Mucosa of descending colon (tissue), 3 donors: ENCODE measurements at regions not wholly inside any gene's neighbourhood (a gene's known extent, or its start where the extent isn't known, plus 50 kb on each side); places are given as distances from the start of the nearest gene placed in this dataset.
"Not testable (repeated sequence)": the region's sequence is repeated elsewhere in the genome, so short reads cannot be mapped to it uniquely, and the experiment has no call there.

Experiments
- ATAC-seq: fragments of 200-7000 bp; cut with Tn5 transposase; one replicate; pipeline ENCODE4 v1.9.1; 2020; ENCODE audit warnings: mild to moderate bottlenecking, moderate library complexity
- DNase-seq, 3 donors: peaks; one replicate each; pipeline ENCODE4 v3.0.0-alpha.2; 2020
- H3K36me3 ChIP-seq: fragments of 200-600 bp; one replicate; pipeline ENCODE4 v1.8.0; 2021; ENCODE audit warnings: low read depth, mild to moderate bottlenecking
- H3K4me1 ChIP-seq: fragments of 200-600 bp; one replicate; pipeline ENCODE4 v1.8.0; 2021; ENCODE audit warnings: low read depth, mild to moderate bottlenecking
- H3K4me3 ChIP-seq: fragments of 200-600 bp; one replicate; pipeline ENCODE4 v1.8.0; 2021; ENCODE audit warnings: mild to moderate bottlenecking
- H3K9me3 ChIP-seq: fragments of 200-600 bp; one replicate; pipeline ENCODE4 v1.8.0; 2021; ENCODE audit warnings: mild to moderate bottlenecking
- intact Hi-C, 2 donors: fragments of 100-400 bp; cut with DNase I in 1 of 2; cut with micrococcal nuclease in 1 of 2; formaldehyde crosslinking; loops; one replicate each; pipeline versions ENCODE4 v1.11.0 to v1.11.1; 2022; cut with DNase I, micrococcal nuclease
- TF ChIP-seq, protein P1 (sequence below): fragments of 200-600 bp; IDR thresholded peaks from one replicate; pipeline ENCODE4 v1.8.0; 2022; ENCODE audit warnings: antibody characterized with exemption, mild to moderate bottlenecking
- donor health status: DM: no; HTN: no; CAD: no; lungs with moderate emphysema.
- donor health status: DM: no; HTN: no; CAD: no.
- donor health status: DM: no; HTN: yes; CAD: no.

DNA sequence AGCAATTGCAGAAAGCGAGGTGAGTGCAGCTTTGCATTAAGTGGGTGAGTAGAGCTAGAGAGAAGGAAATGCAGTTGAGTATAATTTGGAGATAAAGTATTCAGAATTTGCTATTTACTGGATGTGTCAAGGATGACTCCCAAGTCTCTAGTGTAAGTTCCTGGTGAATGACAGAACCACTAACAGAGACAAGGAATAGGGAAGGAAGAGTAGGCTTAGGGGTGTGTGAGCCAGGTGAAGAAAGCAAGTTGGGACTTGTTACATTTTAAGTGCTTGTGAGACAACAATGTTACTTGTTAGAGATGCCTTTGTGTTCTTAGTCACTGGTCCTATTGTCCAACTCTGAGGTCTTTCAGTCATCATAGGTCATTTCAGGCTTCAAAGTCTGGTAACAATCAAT is 70.8 kb downstream of the TBC1D26 start:
- H3K4me3 ChIP-seq, DNase-seq, intact Hi-C loops, ATAC-seq, H3K9me3 ChIP-seq, H3K36me3 ChIP-seq, H3K4me1 ChIP-seq: not testable (repeated sequence)

GRCh38 chr17:15806825-15807224 is 74.7 kb downstream of the TBC1D26 start:
- H3K4me3 ChIP-seq, H3K36me3 ChIP-seq, ATAC-seq, intact Hi-C loops, DNase-seq, H3K4me1 ChIP-seq, H3K9me3 ChIP-seq: not testable (repeated sequence)

DNA sequence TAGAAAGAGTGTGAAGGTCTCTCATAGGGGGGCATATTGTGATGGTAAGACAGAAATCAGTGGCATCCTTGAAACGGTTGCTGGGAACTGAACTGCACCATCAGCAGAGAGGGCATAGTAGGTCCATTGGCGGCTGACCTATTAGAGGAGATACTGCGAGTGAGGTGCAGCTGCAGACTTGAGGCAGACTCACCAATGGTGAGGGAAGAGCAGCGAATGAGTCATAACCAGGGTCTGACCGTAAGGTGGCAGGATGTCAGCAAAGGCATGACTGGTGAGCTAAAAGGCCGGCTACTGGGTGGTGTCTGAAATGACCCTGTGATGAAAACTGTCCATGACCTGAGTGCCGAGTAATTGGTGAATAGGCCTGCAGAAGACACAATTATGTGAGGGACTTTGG is 81.3 kb downstream of the TBC1D26 start:
- H3K9me3 ChIP-seq, H3K4me1 ChIP-seq, intact Hi-C loops, H3K36me3 ChIP-seq, ATAC-seq, DNase-seq, H3K4me3 ChIP-seq: not testable (repeated sequence)

- DNase-seq, ATAC-seq, H3K4me1 ChIP-seq, H3K36me3 ChIP-seq, intact Hi-C loops, H3K9me3 ChIP-seq, H3K4me3 ChIP-seq: not testable (repeated sequence)
Measured at GRCh38 chr17:15814003-15814402, 81.9 kb downstream of the TBC1D26 start.

DNA sequence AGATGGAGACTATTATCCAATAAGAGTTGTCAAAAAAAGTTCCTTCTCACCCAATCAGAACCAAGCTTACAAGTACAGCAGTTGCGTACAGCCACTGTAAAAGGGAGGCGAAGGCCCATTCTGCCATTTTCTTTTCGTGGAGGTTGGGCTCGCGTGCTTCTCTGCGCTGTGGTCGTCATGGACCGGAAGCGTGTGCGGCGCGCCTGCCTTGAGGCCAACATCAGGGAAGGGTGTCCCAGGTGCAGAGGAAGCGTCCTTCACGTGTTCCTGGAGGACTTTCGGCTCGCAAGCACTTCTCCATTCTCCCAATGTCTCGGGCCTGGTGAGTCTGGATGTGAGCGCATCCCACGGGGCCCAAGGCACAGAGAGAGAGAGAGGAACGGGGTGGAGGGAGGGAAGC is 85.8 kb downstream of the TBC1D26 start:
- H3K4me1 ChIP-seq, intact Hi-C loops, H3K36me3 ChIP-seq, ATAC-seq, H3K4me3 ChIP-seq, DNase-seq, H3K9me3 ChIP-seq: not testable (repeated sequence)

DNA sequence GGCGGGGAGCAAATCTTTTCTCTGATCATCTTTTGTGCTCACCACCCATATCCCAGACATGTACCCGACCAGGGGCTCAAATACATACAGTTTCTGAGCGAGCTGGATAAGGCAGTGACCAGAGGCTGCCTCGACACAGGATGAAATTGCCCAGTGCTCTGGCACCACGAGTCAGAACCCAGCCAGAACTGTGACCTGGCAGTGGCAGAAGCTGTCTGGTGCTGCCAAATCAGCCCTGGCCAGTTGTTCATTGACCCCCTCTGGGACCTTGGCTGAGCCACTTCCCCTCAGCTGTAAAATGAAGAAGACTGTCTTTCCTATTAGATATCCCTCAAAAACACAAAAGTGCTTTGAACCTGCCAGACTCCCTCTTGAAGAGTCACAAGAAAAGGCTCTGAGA is 90.2 kb downstream of the TBC1D26 start:
- not testable (repeated sequence) for H3K4me1 ChIP-seq, H3K4me3 ChIP-seq, H3K9me3 ChIP-seq, DNase-seq, H3K36me3 ChIP-seq, ATAC-seq
- intact Hi-C loops = loop anchor here in 1 of 2 donors (10.0 kb wide), 1 partner anchor 173 kb away; the partner anchor contains the start of genes TTC19 and ZSWIM7

- H3K36me3 ChIP-seq, H3K4me1 ChIP-seq, H3K9me3 ChIP-seq, H3K4me3 ChIP-seq: not testable (repeated sequence)
- DNase-seq = peak; percentile 81 to 93 (median 89)
- peak; percentile 100 for ATAC-seq
- TF ChIP-seq, protein P1, sequence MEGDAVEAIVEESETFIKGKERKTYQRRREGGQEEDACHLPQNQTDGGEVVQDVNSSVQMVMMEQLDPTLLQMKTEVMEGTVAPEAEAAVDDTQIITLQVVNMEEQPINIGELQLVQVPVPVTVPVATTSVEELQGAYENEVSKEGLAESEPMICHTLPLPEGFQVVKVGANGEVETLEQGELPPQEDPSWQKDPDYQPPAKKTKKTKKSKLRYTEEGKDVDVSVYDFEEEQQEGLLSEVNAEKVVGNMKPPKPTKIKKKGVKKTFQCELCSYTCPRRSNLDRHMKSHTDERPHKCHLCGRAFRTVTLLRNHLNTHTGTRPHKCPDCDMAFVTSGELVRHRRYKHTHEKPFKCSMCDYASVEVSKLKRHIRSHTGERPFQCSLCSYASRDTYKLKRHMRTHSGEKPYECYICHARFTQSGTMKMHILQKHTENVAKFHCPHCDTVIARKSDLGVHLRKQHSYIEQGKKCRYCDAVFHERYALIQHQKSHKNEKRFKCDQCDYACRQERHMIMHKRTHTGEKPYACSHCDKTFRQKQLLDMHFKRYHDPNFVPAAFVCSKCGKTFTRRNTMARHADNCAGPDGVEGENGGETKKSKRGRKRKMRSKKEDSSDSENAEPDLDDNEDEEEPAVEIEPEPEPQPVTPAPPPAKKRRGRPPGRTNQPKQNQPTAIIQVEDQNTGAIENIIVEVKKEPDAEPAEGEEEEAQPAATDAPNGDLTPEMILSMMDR = peak; percentile 72
- intact Hi-C loops = loop anchor here in 1 of 2 donors (10.0 kb wide), 1 partner anchor 166 kb away; the partner anchor contains the start of genes TTC19 and ZSWIM7
Measured at GRCh38 chr17:15828727-15829314, 96.7 kb downstream of the TBC1D26 start.

DNA sequence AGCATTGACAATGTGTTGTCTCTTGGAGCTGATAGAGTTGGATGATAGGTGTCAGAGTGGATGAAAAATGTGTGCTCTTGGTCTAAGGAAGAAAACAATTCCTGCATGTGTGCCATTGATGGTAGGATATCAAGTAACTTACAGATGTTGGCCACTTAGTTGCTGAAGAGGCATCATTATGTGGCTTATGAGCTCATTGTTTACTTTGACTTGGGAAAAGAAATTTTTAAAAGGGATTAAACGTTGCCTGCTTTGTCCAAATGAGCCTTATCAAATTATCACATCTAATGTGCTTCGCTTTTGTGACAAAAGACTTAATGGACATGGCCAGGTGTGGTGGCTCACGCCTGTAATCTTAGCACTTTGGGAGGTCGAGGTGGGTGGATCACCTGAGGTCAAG is 98.1 kb downstream of the TBC1D26 start:
- H3K4me3 ChIP-seq, intact Hi-C loops, DNase-seq, H3K9me3 ChIP-seq, H3K36me3 ChIP-seq, ATAC-seq, H3K4me1 ChIP-seq: not testable (repeated sequence)

DNA sequence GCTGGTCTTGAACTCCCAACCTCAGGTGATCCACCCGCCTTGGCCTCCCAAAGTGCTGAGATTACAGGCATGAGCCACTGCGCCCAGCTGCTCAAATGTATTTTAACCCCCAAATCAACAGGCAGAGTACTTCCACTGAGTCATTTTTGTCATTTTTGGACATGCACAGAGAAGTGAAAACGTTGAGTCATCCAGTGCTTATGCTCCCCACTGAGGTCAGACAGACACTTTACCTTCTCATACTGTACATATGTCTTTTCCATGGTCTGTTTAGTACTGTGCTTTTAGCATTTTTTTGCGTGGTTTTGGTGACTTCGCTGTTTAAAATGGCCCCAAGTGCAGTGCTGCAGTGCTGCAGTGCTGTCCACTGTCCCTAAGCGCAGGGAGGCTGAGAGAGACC is 99.1 kb downstream of the TBC1D26 start:
- H3K9me3 ChIP-seq, H3K36me3 ChIP-seq, intact Hi-C loops, H3K4me1 ChIP-seq, DNase-seq, ATAC-seq, H3K4me3 ChIP-seq: not testable (repeated sequence)

DNA sequence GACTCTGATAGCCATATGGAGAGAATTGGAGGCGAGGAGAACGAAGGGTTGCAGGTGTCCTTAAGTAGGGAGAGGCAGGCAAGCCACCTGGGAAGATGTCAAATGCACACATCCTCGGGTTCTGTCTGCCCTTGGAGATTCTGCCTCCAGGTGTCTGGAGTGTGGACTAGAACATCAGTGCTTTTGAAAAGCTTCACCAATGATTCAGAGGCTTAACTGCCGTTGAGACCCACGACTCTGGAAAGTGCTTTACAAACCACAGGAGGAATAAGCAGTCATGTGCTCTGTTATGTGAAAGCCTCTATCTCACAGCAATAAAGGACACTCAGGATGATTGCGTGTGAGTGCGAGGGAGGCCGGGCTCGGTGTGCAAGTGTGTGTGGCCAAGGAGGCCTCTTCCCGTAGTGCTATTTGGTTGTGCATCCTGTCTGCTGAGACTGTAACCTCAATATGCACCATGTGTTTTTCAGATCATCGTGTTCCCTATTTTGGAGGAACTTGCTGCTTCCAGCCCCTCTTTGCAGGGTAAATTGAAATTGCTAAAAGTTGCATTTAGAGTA is 100.9 kb downstream of the TBC1D26 start:
- H3K4me3 ChIP-seq, H3K9me3 ChIP-seq, intact Hi-C loops, H3K36me3 ChIP-seq, H3K4me1 ChIP-seq, ATAC-seq, DNase-seq: not testable (repeated sequence)

- H3K4me1 ChIP-seq, intact Hi-C loops, H3K4me3 ChIP-seq, H3K9me3 ChIP-seq, H3K36me3 ChIP-seq, DNase-seq, ATAC-seq: not testable (repeated sequence)
Measured at GRCh38 chr17:15833890-15834289, 101.8 kb downstream of the TBC1D26 start.

- H3K9me3 ChIP-seq, DNase-seq, H3K4me1 ChIP-seq, intact Hi-C loops, ATAC-seq, H3K4me3 ChIP-seq, H3K36me3 ChIP-seq: not testable (repeated sequence)
Measured at GRCh38 chr17:15835481-15835880, 103.4 kb downstream of the TBC1D26 start.

GRCh38 chr17:15836249-15836982 is 104.3 kb downstream of the TBC1D26 start:
- intact Hi-C loops, ATAC-seq, H3K9me3 ChIP-seq, H3K36me3 ChIP-seq, DNase-seq, H3K4me3 ChIP-seq, H3K4me1 ChIP-seq: not testable (repeated sequence)
